ENCODE measurements at regions not wholly inside any gene's neighbourhood (a gene's known extent, or its start where the extent isn't known, plus 50 kb on each side); places are given as distances from the start of the nearest gene placed in this dataset.

GRCh38 chr2:217023611-217024010 is 163.7 kb upstream of the TNP1 start:
- DNase-seq (ENCODE audit: low read depth) = no peak
- TF ChIP-seq CTCF (conservative IDR thresholded peaks at IDR 0.05; ENCODE audit: low read depth, low read length) = no peak
- no peak overlapping the region for H3K4me3 ChIP-seq (ENCODE audit: low read length)

GRCh38 chr2:217017456-217018252 is 157.8 kb upstream of the TNP1 start:
- DNase-seq (ENCODE audit: low read depth) = no peak
- H3K4me3 ChIP-seq (ENCODE audit: low read length) = no peak overlapping the region
- no peak for TF ChIP-seq CTCF (conservative IDR thresholded peaks at IDR 0.05; ENCODE audit: low read depth, low read length)

- TF ChIP-seq CTCF (conservative IDR thresholded peaks at IDR 0.05; ENCODE audit: low read depth, low read length) = no peak
- H3K4me3 ChIP-seq (ENCODE audit: low read length) = no peak overlapping the region
- no peak for DNase-seq (ENCODE audit: low read depth)
These were observed 157.0 kb upstream of the TNP1 start for GRCh38 chr2:217016796-217017419.

- TF ChIP-seq CTCF (conservative IDR thresholded peaks at IDR 0.05; ENCODE audit: low read depth, low read length) = no peak
- DNase-seq (ENCODE audit: low read depth) = no peak
- H3K4me3 ChIP-seq (ENCODE audit: low read length) = no peak overlapping the region
These were observed 154.7 kb upstream of the TNP1 start for GRCh38 chr2:217014328-217015105.

GRCh38 chr2:217013926-217014325 is 154.1 kb upstream of the TNP1 start:
- no peak overlapping the region for H3K4me3 ChIP-seq (ENCODE audit: low read length)
- TF ChIP-seq CTCF (conservative IDR thresholded peaks at IDR 0.05; ENCODE audit: low read depth, low read length) = no peak
- no peak for DNase-seq (ENCODE audit: low read depth)

GRCh38 chr2:217011576-217011975 is 151.7 kb upstream of the TNP1 start:
- no peak for DNase-seq (ENCODE audit: low read depth)
- no peak for TF ChIP-seq CTCF (conservative IDR thresholded peaks at IDR 0.05; ENCODE audit: low read depth, low read length)

More at GRCh38 chr2:217011576-217011975, 151.7 kb upstream of the TNP1 start:
- H3K4me3 ChIP-seq (ENCODE audit: low read length) = no peak overlapping the region

Data from retinal pigment epithelial cell (primary cell).